MCF 10A (cell line): ENCODE measurements at regions not wholly inside any gene's neighbourhood (a gene's known extent, or its start where the extent isn't known, plus 50 kb on each side); places are given as distances from the start of the nearest gene placed in this dataset.

Experiments
- BruUV-seq: library from RNA; stranded (reverse); fragments of 400-500 nt; replicated peaks from 2 replicates; lab custom pipeline; 2021; lab: Mats Ljungman, UMichigan
- CTCF ChIA-PET: fragments of 300-600 bp; sonication (Branson Sonifier 250); formaldehyde crosslinking; extraction: SDS; loops from one replicate; lab custom pipeline; 2021; ENCODE audit warnings: antibody characterized with exemption, inconsistent platforms; lab: Yijun Ruan, JAX
- POLR2A ChIA-PET: fragments of 300-600, 350-650 bp; sonication (Branson Sonifier 250); formaldehyde crosslinking; extraction: SDS; loops from one replicate; lab custom pipeline; 2020; ENCODE audit warnings: antibody characterized with exemption, inconsistent platforms; lab: Yijun Ruan, JAX
- DNase-seq: peaks from one replicate; pipeline ENCODE4 v3.0.0-alpha.2; 2018; ENCODE audit not compliant: unreplicated experiment
- H3K27ac Mint-ChIP-seq: one replicate; pipeline ENCODE4 v1.8.0; 2022; ENCODE audit warnings: mild to moderate bottlenecking, low read depth, mixed read lengths; ENCODE audit not compliant: unreplicated experiment
- H3K27me3 Mint-ChIP-seq: one replicate; pipeline ENCODE4 v1.8.0; 2022; ENCODE audit warnings: mixed read lengths; ENCODE audit not compliant: insufficient read depth, unreplicated experiment
- H3K36me3 Mint-ChIP-seq: one replicate; pipeline ENCODE4 v1.8.0; 2022; ENCODE audit warnings: mild to moderate bottlenecking, moderate library complexity, mixed read lengths; ENCODE audit not compliant: insufficient read depth, unreplicated experiment
- H3K4me1 Mint-ChIP-seq: one replicate; pipeline ENCODE4 v1.8.0; 2022; ENCODE audit warnings: mixed read lengths; ENCODE audit not compliant: insufficient read depth, unreplicated experiment
- H3K4me3 Mint-ChIP-seq: one replicate; pipeline ENCODE4 v1.8.0; 2022; ENCODE audit warnings: mild to moderate bottlenecking, moderate library complexity, mixed read lengths; ENCODE audit not compliant: unreplicated experiment
- H3K9me3 Mint-ChIP-seq: one replicate; pipeline ENCODE4 v1.8.0; 2022; ENCODE audit warnings: mixed read lengths; ENCODE audit not compliant: unreplicated experiment
- intact Hi-C: fragments of 100-400 bp; cut with micrococcal nuclease; formaldehyde crosslinking; loops from 2 replicates; pipeline ENCODE4 v1.14.1; 2022
- TF ChIP-seq, protein P1 (sequence below): fragments of 200-600 bp; IDR thresholded peaks from one replicate; pipeline ENCODE4 v1.8.0; 2022; ENCODE audit warnings: antibody characterized with exemption, mild to moderate bottlenecking; ENCODE audit not compliant: unreplicated experiment

DNA sequence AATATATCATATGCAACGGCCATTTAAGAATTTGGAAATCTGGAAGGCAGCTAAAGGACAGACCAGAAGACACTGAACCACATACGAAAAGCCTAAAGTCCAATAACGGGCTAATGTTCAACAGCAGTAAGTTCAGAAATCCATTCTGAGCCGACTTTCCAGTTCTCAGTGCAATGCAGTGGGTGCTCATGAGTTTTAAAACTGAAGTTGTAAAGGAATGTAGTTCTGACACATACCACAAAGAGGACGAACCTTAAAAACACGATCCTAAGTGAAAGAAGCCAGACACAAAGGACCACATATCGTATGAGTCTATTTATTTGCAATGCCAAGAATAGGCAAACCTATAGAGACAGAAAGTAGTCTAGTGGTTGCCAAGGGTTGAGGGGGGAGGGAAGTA, 278.3 kb upstream of the ZFHX3 start:
- BruUV-seq = no TSS peak
- H3K4me3 Mint-ChIP-seq = no peak overlapping the region

GRCh38 chr16:73323880-73324279, 276.0 kb upstream of the ZFHX3 start:
- no peaks in the 10 kb centered on the region for H3K36me3 Mint-ChIP-seq
- H3K4me1 Mint-ChIP-seq = no peaks in the 10 kb centered on the region
- ChIA-PET CTCF (interaction anchor here (1.6 kb wide), 1 partner anchor 11 kb away, joined by 3 read pairs; no protein-coding TSS in a partner anchor), POLR2A (no interaction called here)
- H3K4me3 Mint-ChIP-seq = no peak overlapping the region
- DNase-seq = no peak
- no peak overlapping the region for H3K27ac Mint-ChIP-seq
- peaks cover 75% of the 10 kb centered on the region for H3K27me3 Mint-ChIP-seq
- no TSS peak for BruUV-seq
- TF ChIP-seq, protein P1, sequence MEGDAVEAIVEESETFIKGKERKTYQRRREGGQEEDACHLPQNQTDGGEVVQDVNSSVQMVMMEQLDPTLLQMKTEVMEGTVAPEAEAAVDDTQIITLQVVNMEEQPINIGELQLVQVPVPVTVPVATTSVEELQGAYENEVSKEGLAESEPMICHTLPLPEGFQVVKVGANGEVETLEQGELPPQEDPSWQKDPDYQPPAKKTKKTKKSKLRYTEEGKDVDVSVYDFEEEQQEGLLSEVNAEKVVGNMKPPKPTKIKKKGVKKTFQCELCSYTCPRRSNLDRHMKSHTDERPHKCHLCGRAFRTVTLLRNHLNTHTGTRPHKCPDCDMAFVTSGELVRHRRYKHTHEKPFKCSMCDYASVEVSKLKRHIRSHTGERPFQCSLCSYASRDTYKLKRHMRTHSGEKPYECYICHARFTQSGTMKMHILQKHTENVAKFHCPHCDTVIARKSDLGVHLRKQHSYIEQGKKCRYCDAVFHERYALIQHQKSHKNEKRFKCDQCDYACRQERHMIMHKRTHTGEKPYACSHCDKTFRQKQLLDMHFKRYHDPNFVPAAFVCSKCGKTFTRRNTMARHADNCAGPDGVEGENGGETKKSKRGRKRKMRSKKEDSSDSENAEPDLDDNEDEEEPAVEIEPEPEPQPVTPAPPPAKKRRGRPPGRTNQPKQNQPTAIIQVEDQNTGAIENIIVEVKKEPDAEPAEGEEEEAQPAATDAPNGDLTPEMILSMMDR = no peak
- intact Hi-C loops = no loop called here
- H3K9me3 Mint-ChIP-seq = no peaks in the 10 kb centered on the region

More for the DNA sequence above, 278.3 kb upstream of the ZFHX3 start:
- no peak for DNase-seq
- CTCF ChIA-PET = no interaction called here
- Mint-ChIP-seq H3K9me3 (no peaks in the 10 kb centered on the region), H3K27ac (no peak overlapping the region), H3K27me3 (peaks cover 54% of the 10 kb centered on the region), H3K36me3 (no peaks in the 10 kb centered on the region), H3K4me1 (no peaks in the 10 kb centered on the region)
- intact Hi-C loops = no loop called here
- TF ChIP-seq, protein P1 = no peak
- POLR2A ChIA-PET = no interaction called here

DNA sequence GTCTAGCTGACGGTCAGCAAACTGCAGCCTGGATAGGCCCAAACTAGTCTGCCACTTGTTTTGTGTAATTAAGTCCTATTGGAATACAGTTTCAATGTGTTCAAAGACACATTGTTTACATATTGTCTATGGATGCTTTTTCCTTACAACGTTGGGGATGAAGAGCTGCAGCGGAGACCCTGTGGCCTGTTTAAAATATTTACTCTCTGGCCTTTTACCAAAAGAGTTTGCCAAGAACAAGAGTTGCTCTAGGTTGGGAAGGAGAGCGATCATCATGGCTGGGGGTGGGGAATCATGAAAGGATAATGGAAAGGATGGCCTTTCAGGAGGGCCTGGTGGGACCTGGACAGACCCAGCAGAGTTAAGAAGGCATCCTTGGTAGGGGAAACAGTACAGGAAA, 274.9 kb upstream of the ZFHX3 start:
- Mint-ChIP-seq H3K36me3 (no peaks in the 10 kb centered on the region), H3K4me3 (no peak overlapping the region), H3K9me3 (no peaks in the 10 kb centered on the region), H3K4me1 (no peaks in the 10 kb centered on the region), H3K27me3 (peaks cover 84% of the 10 kb centered on the region), H3K27ac (no peak overlapping the region)
- CTCF ChIA-PET = interaction anchor here (0.7 kb wide), 1 partner anchor 934 kb away, joined by 5 read pairs; no protein-coding TSS in a partner anchor
- DNase-seq = no peak
- TF ChIP-seq, protein P1 = no peak
- intact Hi-C loops = no loop called here
- POLR2A ChIA-PET = no interaction called here
- BruUV-seq = no TSS peak

DNA sequence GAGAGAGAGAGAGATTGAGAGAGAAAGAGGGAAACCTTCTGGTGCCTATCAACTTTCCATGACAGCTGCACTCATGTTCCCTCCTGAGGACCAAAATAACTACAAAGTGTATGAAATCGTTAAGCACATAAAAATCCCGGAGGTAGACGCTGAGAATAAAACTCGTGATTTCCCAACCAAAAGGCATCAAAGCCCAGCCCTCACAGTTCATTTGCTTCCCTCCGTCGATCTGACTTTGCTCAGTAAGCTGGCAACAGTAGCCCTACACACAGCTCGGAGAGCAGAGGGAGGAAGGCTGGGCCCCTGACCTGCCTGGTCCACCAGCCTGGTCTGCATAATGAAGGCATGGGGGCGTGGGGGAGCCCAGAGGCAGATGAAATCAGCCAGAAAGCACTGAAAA, 273.9 kb upstream of the ZFHX3 start:
- POLR2A ChIA-PET = no interaction called here
- Mint-ChIP-seq H3K36me3 (no peaks in the 10 kb centered on the region), H3K9me3 (no peaks in the 10 kb centered on the region), H3K27ac (no peak overlapping the region), H3K4me3 (no peak overlapping the region), H3K4me1 (no peaks in the 10 kb centered on the region), H3K27me3 (peaks cover 94% of the 10 kb centered on the region)
- BruUV-seq = no TSS peak
- TF ChIP-seq, protein P1 = no peak
- intact Hi-C loops = no loop called here
- CTCF ChIA-PET = no interaction called here
- no peak for DNase-seq
